ENCODE measurements at regions not wholly inside any gene's neighbourhood (a gene's known extent, or its start where the extent isn't known, plus 50 kb on each side); places are given as distances from the start of the nearest gene placed in this dataset.
A peak's percentile ranks its signal among the peaks of the same experiment; 100 is the strongest.
"Not testable (repeated sequence)": the region's sequence is repeated elsewhere in the genome, so short reads cannot be mapped to it uniquely, and the experiment has no call there.

GRCh38 chr21:31819692-31820091, 53.1 kb upstream of the HUNK start:
- not testable (repeated sequence) for DNase-seq (ENCODE audit: low spot score)

- not testable (repeated sequence) for DNase-seq (ENCODE audit: low spot score)
These were observed 58.5 kb upstream of the HUNK start for GRCh38 chr21:31814356-31814755.

GRCh38 chr21:31813862-31814261, 59.0 kb upstream of the HUNK start:
- no peak for DNase-seq (ENCODE audit: low spot score)

GRCh38 chr21:31804008-31804394, 68.8 kb upstream of the HUNK start:
- no peak for DNase-seq (ENCODE audit: low spot score)

- no peak for DNase-seq (ENCODE audit: low spot score)
These were observed 69.5 kb upstream of the HUNK start for GRCh38 chr21:31803039-31804007.

- DNase-seq (ENCODE audit: low spot score) = no peak
These were observed 70.4 kb upstream of the SCAF4 start for GRCh38 chr21:31802331-31802730.

- no peak for DNase-seq (ENCODE audit: low spot score)
These were observed 69.8 kb upstream of the SCAF4 start for GRCh38 chr21:31801551-31802219.

- no peak for DNase-seq (ENCODE audit: low spot score)
These were observed 67.2 kb upstream of the SCAF4 start for GRCh38 chr21:31798842-31799704.

- no peak for DNase-seq (ENCODE audit: low spot score)
These were observed 64.1 kb upstream of the SCAF4 start for GRCh38 chr21:31795992-31796391.

- DNase-seq (ENCODE audit: low spot score) = not testable (repeated sequence)
These were observed 58.5 kb upstream of the SCAF4 start for GRCh38 chr21:31790420-31790819.

- no peak for DNase-seq (ENCODE audit: low spot score)
These were observed 56.7 kb upstream of the SCAF4 start for GRCh38 chr21:31788581-31788980.

- DNase-seq (ENCODE audit: low spot score) = not testable (repeated sequence)
These were observed 55.8 kb upstream of the SCAF4 start for GRCh38 chr21:31787691-31788090.

- DNase-seq (ENCODE audit: low spot score) = no peak
These were observed 54.4 kb upstream of the SCAF4 start for GRCh38 chr21:31786164-31786920.

- DNase-seq (ENCODE audit: low spot score) = peak; percentile 74
These were observed 53.6 kb upstream of the SCAF4 start for GRCh38 chr21:31785237-31786163.

- peak; percentile 26 for DNase-seq (ENCODE audit: low spot score)
These were observed 49.8 kb upstream of the SCAF4 start for GRCh38 chr21:31781737-31782136.
